Suprapubic skin (tissue), 4 donors: ENCODE measurements at regions not wholly inside any gene's neighbourhood (a gene's known extent, or its start where the extent isn't known, plus 50 kb on each side); places are given as distances from the start of the nearest gene placed in this dataset.
A peak's percentile ranks its signal among the peaks of the same experiment; 100 is the strongest.

Experiments
- DNase-seq, 2 donors: peaks; one replicate each; pipeline ENCODE4 v3.0.0-alpha.2; 2019; ENCODE audit warnings: low spot score in 2 of 2
- H3K27ac ChIP-seq: fragments of 200-600 bp; sonication (generic); one replicate; pipeline ENCODE4 v1.5.1; 2019
- H3K27me3 ChIP-seq: fragments of 200-600 bp; sonication (generic); one replicate; pipeline ENCODE4 v1.5.1; 2019
- H3K36me3 ChIP-seq: fragments of 200-600 bp; sonication (generic); one replicate; pipeline ENCODE4 v1.5.1; 2019
- H3K4me1 ChIP-seq: fragments of 200-600 bp; sonication (generic); one replicate; pipeline ENCODE4 v1.5.1; 2019
- H3K4me3 ChIP-seq: fragments of 200-600 bp; sonication (generic); one replicate; pipeline ENCODE4 v1.5.1; 2019; ENCODE audit warnings: mild to moderate bottlenecking
- H3K9me3 ChIP-seq: fragments of 200-600 bp; sonication (generic); one replicate; pipeline ENCODE4 v1.5.1; 2019
- CTCF ChIP-seq, 2 donors: fragments of 200-600 bp in 1 of 2; fragments of 450-650 bp in 1 of 2; sonication (generic) in 1 of 2; IDR thresholded peaks; one replicate each; pipeline ENCODE4 v1.5.1; 2016 to 2019; ENCODE audit warnings: antibody characterized with exemption in 2 of 2, mild to moderate bottlenecking in 1 of 2, moderate library complexity in 1 of 2
- EP300 ChIP-seq: sonication (generic); formaldehyde crosslinking; IDR thresholded peaks from one replicate; pipeline ENCODE4 v1.6.1; 2017; ENCODE audit warnings: antibody characterized with exemption
- POLR2A ChIP-seq, 2 donors: fragments of 450-650 bp; IDR thresholded peaks; one replicate each; pipeline ENCODE4 v1.6.1; 2017; ENCODE audit warnings: antibody characterized with exemption in 2 of 2, mild to moderate bottlenecking in 2 of 2, moderate library complexity in 2 of 2
- POLR2AphosphoS5 ChIP-seq, 3 donors: sonication (generic); formaldehyde crosslinking; IDR thresholded peaks; one replicate each; pipeline ENCODE4 v1.6.1; 2017; ENCODE audit warnings: antibody characterized with exemption in 3 of 3
- WGBS: methylation state at CpG from one replicate; pipeline ENCODE4 v1.1.5; 2018; 5-methylcytosine and 5-hydroxymethylcytosine counted together

- no peak for DNase-seq
- 47% methylated on average over 1 of the region's 1 CpG for WGBS
- no peaks in the 10 kb centered on the region for H3K9me3 ChIP-seq
- H3K4me3 ChIP-seq: no peak overlapping the region
- H3K27me3 ChIP-seq: no peaks in the 10 kb centered on the region
- TF ChIP-seq POLR2A (IDR thresholded peaks at IDR 0.05): no peak
- TF ChIP-seq POLR2AphosphoS5 (IDR thresholded peaks at IDR 0.05): peak; percentile 23 to 86 (median 37)
- peaks cover 39% of the 10 kb centered on the region for H3K4me1 ChIP-seq
- peak overlapping the region; percentile 50 for H3K27ac ChIP-seq
- no peaks in the 10 kb centered on the region for H3K36me3 ChIP-seq
Observed at GRCh38 chr15:62603742-62604141, 438.7 kb upstream of the C2CD4B start.

DNA sequence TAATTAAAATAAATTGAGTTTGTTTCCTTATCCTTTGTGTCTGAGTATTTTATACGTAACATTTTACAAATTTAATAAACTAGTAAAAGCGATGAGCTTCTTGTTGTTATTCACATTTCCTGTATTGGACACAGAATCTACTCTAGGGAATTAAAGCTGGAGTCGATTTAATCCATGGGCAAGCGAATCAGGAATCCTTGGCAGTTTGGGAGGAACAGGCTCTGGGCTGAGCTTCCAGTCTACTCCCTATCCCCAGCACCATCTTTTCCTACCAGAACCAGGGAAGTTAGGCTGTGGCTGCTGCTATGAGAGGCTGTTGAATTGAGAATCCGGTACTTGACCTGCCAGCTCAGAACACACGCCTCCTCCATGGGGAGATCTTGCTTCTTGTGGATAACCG is 437.3 kb upstream of the TPM1 start:
- TF ChIP-seq EP300 (no peak), POLR2A (IDR thresholded peaks at IDR 0.05) (no peak), CTCF (IDR thresholded peaks at IDR 0.05) (no peak), POLR2AphosphoS5 (IDR thresholded peaks at IDR 0.05) (no peak)
- H3K4me3 ChIP-seq: no peak overlapping the region
- peaks cover 39% of the 10 kb centered on the region for H3K4me1 ChIP-seq
- H3K9me3 ChIP-seq: no peaks in the 10 kb centered on the region
- WGBS: 83% methylated on average over 7 of the region's 7 CpGs
- no peaks in the 10 kb centered on the region for H3K27me3 ChIP-seq
- H3K27ac ChIP-seq: no peak overlapping the region
- no peak for DNase-seq
- no peaks in the 10 kb centered on the region for H3K36me3 ChIP-seq

DNA sequence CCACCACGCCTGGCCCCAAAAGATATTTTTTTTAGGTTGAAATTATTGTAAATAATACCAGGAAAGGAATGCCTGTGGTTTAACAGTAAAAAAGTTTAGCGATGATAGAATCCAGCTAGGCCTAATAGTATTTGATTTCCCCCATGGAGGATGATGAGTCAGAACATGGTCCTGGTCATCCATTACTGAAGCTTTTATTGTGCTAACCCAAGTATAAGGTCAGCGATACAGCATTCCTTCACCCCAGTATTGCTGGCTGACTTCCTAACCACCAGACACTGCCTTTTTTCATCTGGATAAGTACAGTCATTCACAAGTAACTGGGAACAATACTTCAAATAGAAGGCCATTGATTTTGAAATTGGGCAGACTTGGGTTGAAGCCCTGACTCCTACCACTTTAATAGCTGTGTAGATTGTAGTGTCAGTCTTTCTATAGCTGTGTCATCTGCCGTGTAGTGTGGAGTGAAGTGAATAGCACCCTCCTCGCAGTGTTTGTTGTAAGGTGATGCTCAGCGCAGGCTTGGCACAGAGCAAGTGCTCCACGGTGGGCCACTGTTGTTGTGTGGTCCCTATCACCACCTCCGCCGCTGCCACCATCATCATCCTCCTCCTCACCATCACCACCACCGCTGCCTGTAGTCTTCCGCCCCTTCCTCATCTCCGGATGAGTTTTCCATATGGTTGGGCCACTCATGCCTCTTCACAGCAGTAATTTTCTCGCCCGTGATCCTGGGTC is 436.0 kb upstream of the TPM1 start:
- Histone ChIP-seq H3K9me3 (no peaks in the 10 kb centered on the region), H3K27me3 (no peaks in the 10 kb centered on the region), H3K4me3 (no peak overlapping the region), H3K4me1 (peaks cover 45% of the 10 kb centered on the region), H3K27ac (no peak overlapping the region), H3K36me3 (no peaks in the 10 kb centered on the region)
- DNase-seq: no peak
- WGBS: 81% methylated on average over 14 of the region's 14 CpGs
- TF ChIP-seq CTCF (IDR thresholded peaks at IDR 0.05) (no peak), POLR2AphosphoS5 (IDR thresholded peaks at IDR 0.05) (no peak)

GRCh38 chr15:62607114-62607462 is 435.5 kb upstream of the TPM1 start:
- H3K4me3 ChIP-seq: no peak overlapping the region
- H3K27me3 ChIP-seq: no peaks in the 10 kb centered on the region
- H3K9me3 ChIP-seq: no peaks in the 10 kb centered on the region
- no peak for TF ChIP-seq POLR2A (IDR thresholded peaks at IDR 0.05)
- no peak for TF ChIP-seq CTCF (IDR thresholded peaks at IDR 0.05)
- TF ChIP-seq POLR2AphosphoS5 (IDR thresholded peaks at IDR 0.05): no peak
- TF ChIP-seq EP300: no peak
- H3K4me1 ChIP-seq: peaks cover 43% of the 10 kb centered on the region
- DNase-seq: no peak
- H3K27ac ChIP-seq: no peak overlapping the region
- 87% methylated on average over 1 of the region's 1 CpG for WGBS
- no peaks in the 10 kb centered on the region for H3K36me3 ChIP-seq

GRCh38 chr15:62607643-62608042 is 434.9 kb upstream of the TPM1 start:
- peaks cover 37% of the 10 kb centered on the region for H3K4me1 ChIP-seq
- no peak overlapping the region for H3K27ac ChIP-seq
- no peaks in the 10 kb centered on the region for H3K9me3 ChIP-seq
- no peak overlapping the region for H3K4me3 ChIP-seq
- no peak for DNase-seq
- no peaks in the 10 kb centered on the region for H3K27me3 ChIP-seq
- no peak for TF ChIP-seq POLR2AphosphoS5 (IDR thresholded peaks at IDR 0.05)
- TF ChIP-seq EP300: no peak
- TF ChIP-seq POLR2A (IDR thresholded peaks at IDR 0.05): no peak
- TF ChIP-seq CTCF (IDR thresholded peaks at IDR 0.05): no peak
- 89% methylated on average over 3 of the region's 3 CpGs for WGBS
- no peaks in the 10 kb centered on the region for H3K36me3 ChIP-seq

- H3K4me3 ChIP-seq: no peak overlapping the region
- no peaks in the 10 kb centered on the region for H3K36me3 ChIP-seq
- TF ChIP-seq POLR2A (IDR thresholded peaks at IDR 0.05): no peak
- TF ChIP-seq POLR2AphosphoS5 (IDR thresholded peaks at IDR 0.05): no peak
- TF ChIP-seq CTCF (IDR thresholded peaks at IDR 0.05): no peak
- no peak for TF ChIP-seq EP300
- no peaks in the 10 kb centered on the region for H3K27me3 ChIP-seq
- H3K27ac ChIP-seq: no peak overlapping the region
- peaks cover 30% of the 10 kb centered on the region for H3K4me1 ChIP-seq
- 85% methylated on average over 6 of the region's 6 CpGs for WGBS
- no peaks in the 10 kb centered on the region for H3K9me3 ChIP-seq
- DNase-seq: no peak
Observed at GRCh38 chr15:62608369-62608768, 434.2 kb upstream of the TPM1 start.
